Epidermal melanocyte (primary cell): ENCODE measurements at regions not wholly inside any gene's neighbourhood (a gene's known extent, or its start where the extent isn't known, plus 50 kb on each side); places are given as distances from the start of the nearest gene placed in this dataset.

Experiments
- DNase-seq: peaks from one replicate; pipeline ENCODE4 v3.0.0; 2011; ENCODE audit warnings: low spot score; ENCODE audit not compliant: insufficient read length

GRCh38 chr3:147756476-147756875 is 347.3 kb downstream of the ZIC1 start:
- DNase-seq: no peak

GRCh38 chr3:147757866-147758265 is 348.7 kb downstream of the ZIC1 start:
- DNase-seq: no peak

GRCh38 chr3:147758771-147759170 is 349.6 kb downstream of the ZIC1 start:
- no peak for DNase-seq

- DNase-seq: no peak
Observed at GRCh38 chr3:147760085-147760484, 350.9 kb downstream of the ZIC1 start.

DNA sequence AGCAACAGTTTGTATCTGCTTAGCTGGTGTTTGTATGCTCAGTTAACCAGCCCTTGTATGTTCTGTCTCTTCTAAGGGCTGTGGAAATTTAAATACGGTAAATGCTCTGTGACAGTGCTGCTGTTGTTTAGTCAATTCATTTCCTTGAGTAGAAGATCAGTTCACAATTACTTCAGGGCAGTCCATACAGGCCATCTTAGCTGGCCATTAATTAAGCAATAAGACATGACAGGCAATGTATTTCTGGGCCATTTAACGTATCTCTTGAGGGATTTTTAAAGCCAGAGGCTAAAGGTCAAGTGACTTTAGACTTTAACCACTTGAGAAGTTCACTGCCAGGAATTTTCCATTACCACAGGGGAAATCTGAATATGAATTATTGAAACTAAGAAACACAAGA is 351.8 kb downstream of the ZIC1 start:
- DNase-seq: no peak

DNA sequence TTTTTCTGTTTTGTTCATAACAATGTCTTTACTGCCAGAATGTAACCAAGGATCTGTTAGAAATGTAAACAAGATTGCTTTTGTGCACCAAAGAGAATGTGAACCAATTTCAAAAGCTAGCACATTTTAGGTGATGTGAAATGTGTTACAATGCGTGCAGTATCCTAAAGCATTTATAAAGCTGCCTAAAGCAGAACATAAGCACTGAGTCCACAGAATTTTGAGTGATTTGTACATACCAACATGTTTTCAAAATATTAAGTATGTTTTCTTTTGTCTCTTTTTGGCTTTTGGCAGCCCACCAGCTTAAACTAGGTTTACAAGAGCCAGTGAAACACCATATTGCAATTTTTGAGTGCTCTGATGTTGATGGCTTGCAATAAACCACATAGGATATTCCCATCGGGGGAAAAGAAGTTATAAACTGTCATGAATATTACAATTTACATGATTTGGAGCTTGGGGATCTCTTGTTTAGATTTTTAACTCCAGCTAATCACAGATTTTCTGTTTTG is 364.0 kb downstream of the ZIC1 start:
- no peak for DNase-seq

- no peak for DNase-seq
Observed at GRCh38 chr3:147775411-147775810, 366.2 kb downstream of the ZIC1 start.

- no peak for DNase-seq
Observed at GRCh38 chr3:147775816-147776530, 366.8 kb downstream of the ZIC1 start.

GRCh38 chr3:147793841-147794240 is 384.7 kb downstream of the ZIC1 start:
- DNase-seq: no peak

DNA sequence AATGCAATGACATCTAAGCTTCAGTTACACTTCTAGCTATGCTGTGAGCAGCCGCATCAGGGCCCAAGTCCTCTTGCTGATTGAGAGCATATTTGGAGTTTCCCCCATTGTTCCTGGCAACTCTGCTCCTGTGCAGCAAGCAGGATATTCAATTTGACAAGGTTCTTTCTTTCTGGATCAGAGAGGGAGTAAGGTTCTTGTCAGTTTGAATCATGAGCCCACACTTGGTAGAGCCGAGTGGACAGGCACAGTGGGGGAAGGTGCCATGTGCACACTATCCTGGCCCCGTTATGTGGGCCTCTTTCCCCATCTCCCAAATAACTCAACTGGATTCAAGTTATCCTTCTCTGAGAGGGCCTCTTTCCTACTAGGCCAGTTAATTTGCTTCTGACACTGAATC is 385.4 kb downstream of the ZIC1 start:
- no peak for DNase-seq

DNA sequence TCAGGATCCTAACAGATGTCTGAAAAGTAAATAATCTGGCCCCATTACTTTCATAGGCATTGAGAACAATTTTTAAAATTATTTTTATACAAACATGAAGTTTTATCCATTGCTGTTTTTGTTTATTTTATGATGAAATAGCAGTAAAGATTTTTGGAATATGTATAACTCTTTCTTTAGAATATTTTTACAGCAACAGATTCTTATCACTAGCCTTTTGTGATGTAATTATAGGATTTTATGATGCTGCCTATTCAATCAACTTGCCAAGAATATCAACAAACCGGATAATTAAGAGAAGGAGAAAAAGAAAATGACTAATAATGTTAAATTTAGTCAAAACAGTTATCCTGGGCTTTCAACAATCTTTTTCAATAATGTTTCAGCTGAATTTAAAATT is 386.3 kb downstream of the ZIC1 start:
- DNase-seq: no peak

DNA sequence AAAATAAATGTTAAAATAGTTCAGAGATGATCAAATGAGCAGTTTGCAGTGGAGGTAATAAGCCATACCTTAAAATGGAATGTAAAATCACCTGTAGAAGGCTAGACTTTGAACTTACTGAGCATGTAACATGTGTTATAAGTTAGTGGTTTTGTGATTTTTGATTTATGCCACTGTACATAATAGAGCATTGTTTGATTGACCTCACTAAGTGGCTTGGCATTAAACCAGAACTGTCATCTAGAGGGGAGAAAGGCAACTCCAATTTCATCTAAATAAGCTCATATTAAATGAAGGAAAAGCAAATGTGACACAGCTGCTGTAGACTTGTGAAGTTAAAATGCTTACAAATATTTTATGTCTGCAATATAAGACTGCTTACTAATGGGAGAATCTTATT is 387.9 kb downstream of the ZIC1 start:
- DNase-seq: no peak

DNA sequence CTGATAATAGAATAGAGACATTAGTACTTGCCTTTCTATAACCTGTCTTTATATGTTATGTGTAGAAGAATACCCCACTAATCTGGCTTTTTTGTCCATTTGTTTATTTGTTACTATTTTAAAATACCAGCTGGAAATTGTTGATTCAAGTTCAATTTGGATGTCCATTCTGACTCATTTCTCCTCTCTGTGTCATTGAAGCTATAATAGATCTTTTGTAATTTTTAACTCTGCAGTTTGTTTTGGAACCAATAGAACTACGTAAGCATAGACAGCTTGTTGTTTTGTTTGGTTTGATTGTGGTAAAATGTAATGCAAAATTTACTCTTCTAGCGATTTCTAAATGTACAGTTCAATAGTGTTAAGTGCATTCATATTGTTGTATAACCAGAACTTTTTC is 390.4 kb downstream of the ZIC1 start:
- no peak for DNase-seq

DNA sequence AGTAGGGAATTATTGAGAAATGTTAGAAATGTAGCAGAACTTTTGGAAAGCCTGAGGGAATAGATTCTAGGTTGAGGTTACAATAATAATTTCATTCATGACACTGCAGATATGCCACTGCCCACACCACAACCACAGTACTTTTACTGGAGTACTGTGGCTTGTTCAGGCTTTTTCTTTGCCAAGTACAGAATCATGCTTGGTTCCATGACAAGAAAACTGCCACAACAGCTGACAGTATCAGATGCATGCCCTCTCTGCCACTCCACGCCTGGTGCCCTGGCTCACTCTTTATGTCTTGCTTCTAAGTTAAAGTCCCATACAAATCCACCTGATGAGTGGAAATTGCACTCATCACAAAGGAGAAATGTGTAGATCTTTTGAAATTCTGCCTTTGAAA is 398.6 kb downstream of the ZIC1 start:
- no peak for DNase-seq

- DNase-seq: no peak
Observed at GRCh38 chr3:147809206-147809605, 400.0 kb downstream of the ZIC1 start.

DNA sequence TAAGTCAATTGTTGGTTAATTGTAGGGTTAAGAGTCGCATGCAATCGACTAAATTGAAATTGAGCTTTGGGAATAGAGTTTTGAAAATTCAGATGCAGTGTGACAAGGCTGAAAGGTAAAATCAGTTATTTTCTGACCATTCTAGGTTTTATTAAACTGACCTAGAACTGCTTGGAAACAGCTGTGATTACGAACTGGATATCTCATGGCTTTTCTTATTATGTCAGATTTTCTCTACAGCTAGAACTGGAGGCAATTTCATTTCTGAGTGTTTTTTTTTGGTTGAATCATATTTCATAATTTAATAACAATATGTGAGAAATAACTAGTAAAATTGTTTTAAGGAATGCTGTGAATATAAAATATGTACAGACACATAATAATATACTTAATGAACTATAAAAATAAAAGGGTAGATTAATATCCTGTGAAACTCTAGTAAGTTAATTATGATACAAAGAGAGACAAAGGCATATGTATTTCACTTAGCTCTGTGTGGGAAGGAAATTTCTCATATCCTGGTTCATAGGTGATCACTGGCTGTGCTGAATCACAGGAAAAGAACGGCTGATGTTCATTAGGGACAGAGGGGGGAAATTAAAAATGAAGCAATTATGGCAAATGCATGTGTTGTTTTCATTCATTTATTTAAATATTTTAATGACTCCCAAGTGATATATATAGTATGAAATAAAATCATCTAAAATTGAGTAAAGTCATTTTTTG is 403.2 kb downstream of the ZIC1 start:
- no peak for DNase-seq

DNA sequence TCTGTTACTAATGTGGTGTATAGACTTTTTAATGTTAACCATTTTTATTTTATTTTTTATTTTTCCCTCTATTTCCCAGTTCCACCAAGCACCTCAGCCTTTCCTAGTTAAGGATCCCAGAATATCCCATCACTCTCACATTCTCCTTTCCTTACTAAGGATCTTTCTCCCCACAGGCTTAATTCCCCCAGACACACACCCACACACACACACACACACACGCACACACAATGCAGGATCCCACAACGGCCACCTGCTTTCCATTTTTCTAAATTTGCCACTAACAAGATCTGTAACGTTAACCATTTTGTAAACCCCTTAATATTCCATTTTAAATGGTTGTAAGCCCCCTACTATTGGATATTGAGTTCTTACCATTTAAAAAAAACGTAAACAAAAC is 404.1 kb downstream of the ZIC1 start:
- no peak for DNase-seq

DNA sequence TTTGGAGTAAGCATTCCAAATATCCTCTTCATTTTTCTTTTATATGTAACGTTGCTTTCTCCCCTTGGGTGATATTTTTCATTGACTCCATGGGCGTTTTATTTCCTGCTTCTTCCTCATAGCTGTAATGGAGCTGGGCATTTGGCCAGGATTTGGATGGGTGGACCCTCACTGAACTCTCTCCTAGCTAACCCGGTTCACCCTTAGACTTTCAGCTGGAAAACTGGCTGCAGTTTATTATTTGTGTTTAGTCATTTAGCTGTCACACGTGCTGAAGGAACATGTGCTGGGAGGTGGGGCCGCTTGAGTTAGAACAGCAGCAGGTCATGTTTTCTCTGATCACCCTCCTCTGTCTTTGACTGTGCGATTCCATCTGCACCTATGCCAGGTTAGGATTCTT is 407.6 kb downstream of the ZIC1 start:
- DNase-seq: no peak

- DNase-seq: no peak
Observed at GRCh38 chr3:147832611-147833010, 423.4 kb downstream of the ZIC1 start.

GRCh38 chr3:147836330-147836729 is 427.2 kb downstream of the ZIC1 start:
- no peak for DNase-seq

DNA sequence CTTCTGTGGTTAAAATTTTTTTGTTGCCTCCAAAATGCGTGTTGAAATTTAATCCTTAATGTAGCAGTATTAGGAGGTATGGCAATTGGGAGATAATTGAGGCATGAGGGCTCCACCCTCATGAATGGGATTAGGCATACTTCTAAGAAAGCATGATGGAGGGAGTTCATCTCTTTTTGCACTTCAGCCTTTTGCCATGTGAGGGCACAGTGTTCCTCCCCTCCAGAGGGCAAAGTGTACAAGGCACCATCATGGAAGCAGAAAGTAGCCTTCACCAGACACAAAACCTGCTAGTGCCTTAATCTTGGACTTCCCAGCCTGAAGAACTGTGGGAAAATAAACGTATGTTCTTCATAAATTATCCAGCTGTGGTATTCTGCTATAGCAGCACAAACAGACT is 429.5 kb downstream of the ZIC1 start:
- no peak for DNase-seq

DNA sequence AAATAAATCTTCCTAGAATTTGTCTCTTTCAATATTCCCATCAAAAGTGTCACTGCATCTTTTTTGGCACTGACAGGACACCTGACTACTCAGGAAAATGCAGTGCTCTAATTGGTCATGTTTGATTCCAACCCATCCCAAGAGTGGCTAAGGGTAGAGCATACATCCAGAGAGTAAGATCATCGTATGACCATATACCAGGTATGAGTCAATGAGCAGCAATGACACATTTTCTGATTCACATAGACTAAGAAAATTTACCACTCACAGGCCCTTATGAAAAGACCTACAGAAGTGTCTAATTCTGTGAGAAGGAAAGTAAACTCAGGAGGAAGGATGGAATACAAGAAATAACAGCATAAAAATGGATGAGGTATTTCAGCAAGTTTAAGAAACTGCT is 434.2 kb downstream of the ZIC1 start:
- no peak for DNase-seq

DNA sequence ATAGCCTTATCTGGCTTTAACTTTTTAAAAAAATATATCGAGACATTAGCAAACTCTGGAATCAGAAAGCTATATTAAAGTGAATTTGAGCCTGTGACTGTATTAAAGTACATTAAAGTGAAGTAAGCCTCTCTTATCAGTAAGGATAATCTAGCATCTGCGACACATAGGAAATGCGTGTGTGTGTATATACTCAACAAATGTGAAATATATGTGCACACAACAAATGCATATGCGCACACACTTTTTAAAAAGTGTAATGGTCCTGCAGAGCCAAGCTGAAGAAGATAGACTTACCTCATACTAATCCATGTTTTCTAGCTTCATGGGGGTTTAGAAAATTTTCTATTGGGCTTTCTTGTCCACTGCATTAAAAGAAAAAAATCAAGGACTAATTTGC is 437.1 kb downstream of the ZIC1 start:
- no peak for DNase-seq
